ENCODE measurements at regions not wholly inside any gene's neighbourhood (a gene's known extent, or its start where the extent isn't known, plus 50 kb on each side); places are given as distances from the start of the nearest gene placed in this dataset.

DNA sequence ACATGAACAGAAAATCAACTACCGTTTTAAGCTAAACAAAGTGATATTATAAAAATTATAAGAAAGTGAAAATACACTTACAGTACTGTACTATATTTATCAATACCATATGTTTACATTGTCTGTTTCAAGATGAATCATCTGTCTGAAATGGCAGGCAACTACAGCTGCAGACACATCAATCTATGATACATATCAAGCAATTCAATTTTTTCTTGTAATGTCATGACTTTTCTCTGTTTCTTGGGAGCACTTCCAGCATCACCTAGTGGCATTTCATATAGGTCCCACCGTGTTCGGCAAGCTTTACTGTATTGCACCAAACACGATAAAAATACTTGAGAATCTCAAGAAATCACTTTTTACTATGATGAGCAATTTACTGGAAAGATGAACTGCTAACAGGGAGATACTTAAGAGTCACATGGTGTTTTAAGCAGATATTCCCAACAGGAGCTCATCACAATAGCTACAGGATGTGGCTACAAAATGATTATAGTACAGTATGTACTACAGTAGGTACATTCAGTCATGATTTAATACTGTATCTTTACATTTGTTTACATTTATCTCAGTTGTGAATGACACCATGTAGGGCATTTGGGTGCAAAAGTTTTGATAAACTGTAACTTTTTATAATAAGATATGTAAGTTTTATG lies 207.4 kb downstream of the ADAM29 start:
- TF ChIP-seq, protein P1, sequence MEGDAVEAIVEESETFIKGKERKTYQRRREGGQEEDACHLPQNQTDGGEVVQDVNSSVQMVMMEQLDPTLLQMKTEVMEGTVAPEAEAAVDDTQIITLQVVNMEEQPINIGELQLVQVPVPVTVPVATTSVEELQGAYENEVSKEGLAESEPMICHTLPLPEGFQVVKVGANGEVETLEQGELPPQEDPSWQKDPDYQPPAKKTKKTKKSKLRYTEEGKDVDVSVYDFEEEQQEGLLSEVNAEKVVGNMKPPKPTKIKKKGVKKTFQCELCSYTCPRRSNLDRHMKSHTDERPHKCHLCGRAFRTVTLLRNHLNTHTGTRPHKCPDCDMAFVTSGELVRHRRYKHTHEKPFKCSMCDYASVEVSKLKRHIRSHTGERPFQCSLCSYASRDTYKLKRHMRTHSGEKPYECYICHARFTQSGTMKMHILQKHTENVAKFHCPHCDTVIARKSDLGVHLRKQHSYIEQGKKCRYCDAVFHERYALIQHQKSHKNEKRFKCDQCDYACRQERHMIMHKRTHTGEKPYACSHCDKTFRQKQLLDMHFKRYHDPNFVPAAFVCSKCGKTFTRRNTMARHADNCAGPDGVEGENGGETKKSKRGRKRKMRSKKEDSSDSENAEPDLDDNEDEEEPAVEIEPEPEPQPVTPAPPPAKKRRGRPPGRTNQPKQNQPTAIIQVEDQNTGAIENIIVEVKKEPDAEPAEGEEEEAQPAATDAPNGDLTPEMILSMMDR (IDR thresholded peaks at IDR 0.05; ENCODE audit: low read depth, low read length), result no peak
- DNase-seq (ENCODE audit: extremely low read depth, low read depth), result no peak

DNA sequence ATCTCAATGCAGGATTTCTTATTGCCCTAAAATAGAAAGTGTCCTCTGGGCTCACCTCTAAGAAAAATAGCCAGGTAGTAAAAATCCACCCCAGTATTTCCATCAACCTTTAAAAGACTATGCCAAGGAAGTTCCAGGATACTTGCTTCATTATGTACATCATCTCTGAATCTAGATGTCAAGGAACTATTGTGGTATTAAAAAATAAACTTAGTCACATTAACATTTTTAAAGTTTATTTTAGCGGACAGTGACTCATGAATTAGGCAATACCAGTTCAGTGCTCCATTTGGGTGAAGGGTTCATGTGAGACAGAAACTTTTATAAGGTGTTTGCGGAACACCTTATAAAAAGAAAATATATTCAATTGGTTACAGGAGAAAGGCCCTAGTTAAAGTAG lies 209.2 kb downstream of the ADAM29 start:
- no peak for DNase-seq (ENCODE audit: extremely low read depth, low read depth)
- TF ChIP-seq, protein P1 (IDR thresholded peaks at IDR 0.05; ENCODE audit: low read depth, low read length), result no peak

DNA sequence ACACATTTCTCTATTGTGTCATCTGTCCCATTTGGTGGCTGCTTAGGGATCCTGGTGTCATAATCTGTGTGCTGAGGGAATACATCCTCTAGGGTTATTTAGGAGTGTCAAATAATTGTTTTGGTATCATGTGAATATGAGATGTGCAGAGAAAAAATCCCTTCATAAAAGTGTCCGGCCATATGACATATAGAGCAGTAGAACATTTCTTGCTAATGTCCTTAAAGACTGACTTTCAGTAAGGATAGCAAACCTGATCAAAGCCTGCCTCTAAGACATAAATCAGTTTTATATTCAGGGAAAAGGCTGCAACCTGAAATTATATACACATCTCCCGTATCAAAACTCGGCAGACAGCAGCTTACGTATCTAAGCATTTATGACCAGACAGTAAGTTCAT lies 211.6 kb downstream of the ADAM29 start:
- no peak for DNase-seq (ENCODE audit: extremely low read depth, low read depth)
- TF ChIP-seq, protein P1 (IDR thresholded peaks at IDR 0.05; ENCODE audit: low read depth, low read length), result no peak

- TF ChIP-seq, protein P1 (IDR thresholded peaks at IDR 0.05; ENCODE audit: low read depth, low read length), result no peak
- DNase-seq (ENCODE audit: extremely low read depth, low read depth), result no peak
These were observed 221.0 kb downstream of the ADAM29 start for GRCh38 chr4:175139205-175139604.

- TF ChIP-seq, protein P1 (IDR thresholded peaks at IDR 0.05; ENCODE audit: low read depth, low read length), result no peak
- DNase-seq (ENCODE audit: extremely low read depth, low read depth), result no peak
These were observed 225.0 kb downstream of the ADAM29 start for GRCh38 chr4:175143116-175143515.

GRCh38 chr4:175146799-175147198 lies 228.6 kb downstream of the ADAM29 start:
- DNase-seq (ENCODE audit: extremely low read depth, low read depth), result no peak
- TF ChIP-seq, protein P1 (IDR thresholded peaks at IDR 0.05; ENCODE audit: low read depth, low read length), result no peak

- TF ChIP-seq, protein P1 (IDR thresholded peaks at IDR 0.05; ENCODE audit: low read depth, low read length), result no peak
- DNase-seq (ENCODE audit: extremely low read depth, low read depth), result no peak
These were observed 229.1 kb downstream of the ADAM29 start for GRCh38 chr4:175147233-175147632.

Data from AG09319 (cell line).